HCT116 (cell line): ENCODE measurements at regions not wholly inside any gene's neighbourhood (a gene's known extent, or its start where the extent isn't known, plus 50 kb on each side); places are given as distances from the start of the nearest gene placed in this dataset.

Experiments used
- ATAC-seq: fragments of 200-7000 bp; cut with Tn5 transposase; 2 replicates; pipeline ENCODE4 v1.9.1; 2020; ENCODE audit warnings: mild to moderate bottlenecking, moderate library complexity
- BruUV-seq: library from RNA; stranded (reverse); fragments of 400-500 nt; replicated peaks from 2 replicates; lab custom pipeline; 2021; lab: Mats Ljungman, UMichigan
- CTCF ChIA-PET: fragments of 300-600 bp; sonication (Branson Sonifier 250); formaldehyde crosslinking; loops from one replicate; lab custom pipeline; 2021; ENCODE audit warnings: antibody characterized with exemption; lab: Charles Lee
- POLR2A ChIA-PET: fragments of 300-600, 350-600 bp; sonication (Branson Sonifier 250); formaldehyde crosslinking; loops from one replicate; lab custom pipeline; 2021; ENCODE audit warnings: antibody characterized with exemption; lab: Charles Lee
- RAD21 ChIA-PET, 2 experiments: fragments of 300-600 bp; sonication (Branson Sonifier 250); formaldehyde crosslinking; loops; one replicate each; lab custom pipeline; 2023; ENCODE audit warnings: low total read pairs in 2 of 2; ENCODE audit not compliant: uncharacterized antibody in 2 of 2, unreplicated experiment in 2 of 2, low non-redundant PET in 1 of 2; lab: Charles Lee
- DNase-seq: peaks from one replicate; pipeline ENCODE4 v3.0.0-alpha.2; 2010; ENCODE audit warnings: low read depth, low spot score
- H2AFZ ChIP-seq: fragments of 200-600 bp; shearing (Covaris generic), sonication (generic); 2 replicates; pipeline ENCODE4 v1.6.1; 2017; ENCODE audit warnings: low read depth, mixed run types, mixed read lengths, antibody characterized with exemption, low read length; ENCODE audit not compliant: poor library complexity, severe bottlenecking
- H3K27ac ChIP-seq: 2 replicates; pipeline ENCODE4 v1.5.1; 2012; ENCODE audit warnings: low read depth, low read length
- H3K27me3 ChIP-seq: fragments of 200-600 bp; sonication (generic); 2 replicates; pipeline ENCODE4 v1.6.1; 2016; ENCODE audit warnings: mixed run types, low read length, mixed read lengths; ENCODE audit not compliant: insufficient read depth
- H3K36me3 ChIP-seq, 2 experiments: fragments of 200-500 bp in 1 of 2; fragments of 200-600 bp in 1 of 2; sonication (Bioruptor generic) in 1 of 2; sonication (generic) in 1 of 2; 2 replicates each; pipeline versions ENCODE4 v1.5.1 to v1.6.1; 2014 to 2016; ENCODE audit warnings: low read length in 2 of 2, inconsistent platforms in 1 of 2, mixed read lengths in 1 of 2, mixed run types in 1 of 2; ENCODE audit not compliant: insufficient read depth in 2 of 2, control insufficient read depth in 1 of 2
- H3K4me1 ChIP-seq, 2 experiments: fragments of 200-600 bp in 1 of 2; sonication (generic) in 1 of 2; 2 replicates each; pipeline versions ENCODE4 v1.5.1 to v1.6.1; 2012 to 2017; ENCODE audit warnings: low read length in 2 of 2, inconsistent platforms in 1 of 2, mild to moderate bottlenecking in 1 of 2, mixed read lengths in 1 of 2, mixed run types in 1 of 2, moderate library complexity in 1 of 2; ENCODE audit not compliant: insufficient read depth in 2 of 2, control insufficient read depth in 1 of 2
- H3K4me2 ChIP-seq: fragments of 200-600 bp; sonication (generic); 2 replicates; pipeline ENCODE4 v1.6.1; 2017; ENCODE audit warnings: mixed run types, low read length, mixed read lengths
- H3K4me3 ChIP-seq, 2 experiments: fragments of 200-600 bp in 1 of 2; sonication (generic) in 1 of 2; replicated peaks in 1 of 2; 2 replicates each; pipeline ENCODE4 v1.5.1; 2011 to 2016; ENCODE audit warnings: low read length in 2 of 2, control low read depth in 1 of 2, low read depth in 1 of 2, mild to moderate bottlenecking in 1 of 2, mixed read lengths in 1 of 2, mixed run types in 1 of 2
- H3K79me2 ChIP-seq: fragments of 200-600 bp; sonication (generic); 2 replicates; pipeline ENCODE4 v1.6.1; 2017; ENCODE audit warnings: mild to moderate bottlenecking, mixed run types, low read length, moderate library complexity, mixed read lengths; ENCODE audit not compliant: insufficient read depth
- H3K9ac ChIP-seq: fragments of 200-600 bp; sonication (generic); 2 replicates; pipeline ENCODE4 v1.6.1; 2016; ENCODE audit warnings: low read length, mixed read lengths
- H3K9me2 ChIP-seq: fragments of 200-600 bp; sonication (generic), shearing (Covaris generic); 2 replicates; pipeline ENCODE4 v1.6.1; 2017; ENCODE audit warnings: mixed run types, mild to moderate bottlenecking, moderate library complexity; ENCODE audit not compliant: insufficient read depth
- H3K9me3 ChIP-seq, 2 experiments: fragments of 200-500 bp in 1 of 2; fragments of 200-600 bp in 1 of 2; sonication (Bioruptor generic) in 1 of 2; sonication (generic) in 1 of 2; 2 replicates each; pipeline ENCODE4 v1.6.1; 2014 to 2017; ENCODE audit warnings: low read length in 2 of 2, mixed read lengths in 2 of 2, inconsistent platforms in 1 of 2, low read depth in 1 of 2, mild to moderate bottlenecking in 1 of 2, mixed run types in 1 of 2, moderate library complexity in 1 of 2; ENCODE audit not compliant: control insufficient read depth in 1 of 2, insufficient read depth in 1 of 2
- H4K20me1 ChIP-seq: fragments of 200-600 bp; sonication (generic), shearing (Covaris generic); 2 replicates; pipeline ENCODE4 v1.6.1; 2017; ENCODE audit warnings: mixed run types, mild to moderate bottlenecking, moderate library complexity; ENCODE audit not compliant: insufficient read depth
- ATF3 ChIP-seq: IDR thresholded peaks from 2 replicates; pipeline ENCODE4 v1.6.1; 2012
- CBX3 ChIP-seq: IDR thresholded peaks from 2 replicates; pipeline ENCODE4 v1.6.1; 2012; ENCODE audit warnings: low read depth
- CEBPB ChIP-seq: IDR thresholded peaks from 2 replicates; pipeline ENCODE4 v1.6.1; 2012; ENCODE audit warnings: low read depth
- CTCF ChIP-seq, 3 experiments: fragments of 200-600 bp in 1 of 3; sonication (generic) in 1 of 3; IDR thresholded peaks in 2 of 3; conservative IDR thresholded peaks in 1 of 3; 2 replicates each; pipeline ENCODE4 v1.5.1; 2012 to 2017; ENCODE audit warnings: low read depth in 2 of 3, low read length in 2 of 3, antibody characterized with exemption in 1 of 3, borderline replicate concordance in 1 of 3, control low read depth in 1 of 3, mild to moderate bottlenecking in 1 of 3, mixed read lengths in 1 of 3, mixed run types in 1 of 3, moderate library complexity in 1 of 3; ENCODE audit not compliant: insufficient read depth in 1 of 3
- EGR1 ChIP-seq: IDR thresholded peaks from 2 replicates; pipeline ENCODE4 v1.6.1; 2012; ENCODE audit warnings: low read depth
- ELF1 ChIP-seq: IDR thresholded peaks from 2 replicates; pipeline ENCODE4 v1.6.1; 2012; ENCODE audit warnings: low read depth, borderline replicate concordance
- EZH2 ChIP-seq: fragments of 200-600 bp; sonication (generic); IDR thresholded peaks from 2 replicates; pipeline ENCODE4 v1.6.1; 2017; ENCODE audit warnings: antibody characterized with exemption, mixed run types
- EZH2phosphoT487 ChIP-seq: fragments of 200-600 bp; IDR thresholded peaks from 2 replicates; pipeline ENCODE4 v1.6.1; 2018; ENCODE audit warnings: antibody characterized with exemption, borderline replicate concordance
- FOSL1 ChIP-seq: IDR thresholded peaks from 2 replicates; pipeline ENCODE4 v1.6.1; 2012; ENCODE audit warnings: low read depth
- MAX ChIP-seq: IDR thresholded peaks from 2 replicates; pipeline ENCODE4 v1.6.1; 2012
- POLR2A ChIP-seq: IDR thresholded peaks from 2 replicates; pipeline ENCODE4 v1.7.0; 2011; ENCODE audit warnings: borderline replicate concordance; ENCODE audit not compliant: insufficient read depth, insufficient read length; ENCODE audit errors: extremely low read depth
- RAD21 ChIP-seq: IDR thresholded peaks from 2 replicates; pipeline ENCODE4 v1.6.1; 2012; ENCODE audit warnings: low read depth, mild to moderate bottlenecking
- REST ChIP-seq: IDR thresholded peaks from 2 replicates; pipeline ENCODE4 v1.6.1; 2012; ENCODE audit warnings: low read depth
- SIN3A ChIP-seq: IDR thresholded peaks from 2 replicates; pipeline ENCODE4 v1.6.1; 2012; ENCODE audit warnings: low read depth
- SP1 ChIP-seq: IDR thresholded peaks from 2 replicates; pipeline ENCODE4 v1.6.1; 2012; ENCODE audit warnings: low read depth
- TCF7L2 ChIP-seq: IDR thresholded peaks from 2 replicates; pipeline ENCODE4 v1.7.0; 2011; ENCODE audit warnings: borderline replicate concordance, inconsistent platforms; ENCODE audit not compliant: insufficient read depth, insufficient read length; ENCODE audit errors: extremely low read depth
- YY1 ChIP-seq: IDR thresholded peaks from 2 replicates; pipeline ENCODE4 v1.6.1; 2011; ENCODE audit warnings: low read length, low read depth, moderate library complexity, mild to moderate bottlenecking; ENCODE audit not compliant: insufficient replicate concordance; ENCODE audit errors: extremely low read depth
- ZBTB33 ChIP-seq: IDR thresholded peaks from 2 replicates; pipeline ENCODE4 v1.6.1; 2011; ENCODE audit warnings: mild to moderate bottlenecking, low read length, moderate library complexity; ENCODE audit not compliant: insufficient replicate concordance; ENCODE audit errors: extremely low read depth
- ZFX ChIP-seq: fragments of 450-650 bp; IDR thresholded peaks from 2 replicates; pipeline ENCODE4 v1.6.1; 2017
- ZNF274 ChIP-seq: fragments of 200-500 bp; sonication (Bioruptor generic); IDR thresholded peaks from 2 replicates; pipeline ENCODE4 v1.6.1; 2014; ENCODE audit warnings: mild to moderate bottlenecking, low read depth, low read length, inconsistent platforms
- intact Hi-C: fragments of 100-400 bp; cut with micrococcal nuclease; formaldehyde crosslinking; loops from 2 replicates; pipeline ENCODE4 v1.10.0; 2022

GRCh38 chr3:30245858-30246622 lies 360.4 kb upstream of the TGFBR2 start:
- no peaks in the 10 kb centered on the region for H3K4me1 ChIP-seq
- H3K4me3 ChIP-seq: no peak overlapping the region
- ChIA-PET RAD21 (no interaction called here), POLR2A (no interaction called here), CTCF (no interaction called here)
- H3K4me2 ChIP-seq: no peak overlapping the region
- DNase-seq: no peak
- ATAC-seq: no peak
- H3K27ac ChIP-seq: no peak overlapping the region
- H3K9me3 ChIP-seq: no peaks in the 10 kb centered on the region
- no peaks in the 10 kb centered on the region for H3K79me2 ChIP-seq
- no peaks in the 10 kb centered on the region; the same call in 1 of the 2 replicates for H3K9me2 ChIP-seq
- intact Hi-C loops: no loop called here
- no peaks in the 10 kb centered on the region for H4K20me1 ChIP-seq
- H3K36me3 ChIP-seq: no peaks in the 10 kb centered on the region
- no peaks in the 10 kb centered on the region for H3K27me3 ChIP-seq
- H3K9ac ChIP-seq: no peak overlapping the region
- BruUV-seq: no TSS peak
- TF ChIP-seq SP1: no peak
- no peak for TF ChIP-seq ZFX
- TF ChIP-seq SIN3A: no peak
- no peak for TF ChIP-seq YY1
- TF ChIP-seq CBX3: no peak
- TF ChIP-seq FOSL1: no peak
- TF ChIP-seq POLR2A: no peak
- TF ChIP-seq ZNF274: no peak
- no peak for TF ChIP-seq EGR1
- no peak for TF ChIP-seq ATF3
- TF ChIP-seq EZH2phosphoT487: no peak
- no peak for TF ChIP-seq EZH2
- TF ChIP-seq ZBTB33: no peak
- no peak for TF ChIP-seq CTCF (IDR thresholded peaks at IDR 0.05 in 2 of 3, conservative IDR thresholded peaks at IDR 0.05 in 1 of 3; ENCODE audit: borderline replicate concordance in 1 of 3, insufficient read depth in 1 of 3, low read depth in 2 of 3, low read length in 2 of 3)
- TF ChIP-seq REST: no peak
- TF ChIP-seq RAD21: no peak
- no peak for TF ChIP-seq ELF1
- no peak for TF ChIP-seq MAX
- TF ChIP-seq TCF7L2: no peak
- TF ChIP-seq CEBPB: no peak
- H2AFZ ChIP-seq: peak overlapping the region; percentile 32
